Liver (tissue), 8 donors: ENCODE measurements at regions not wholly inside any gene's neighbourhood (a gene's known extent, or its start where the extent isn't known, plus 50 kb on each side); places are given as distances from the start of the nearest gene placed in this dataset.

Experiments used
- DNase-seq: peaks from one replicate; pipeline ENCODE4 v3.0.0-alpha.2; 2017; ENCODE audit warnings: low spot score
- H3K27ac ChIP-seq, 2 donors: one replicate each; pipeline ENCODE4 v1.7.0; 2013; ENCODE audit warnings: inconsistent platforms in 2 of 2, low read length in 2 of 2, control low read depth in 1 of 2, low read depth in 1 of 2, mild to moderate bottlenecking in 1 of 2
- H3K27me3 ChIP-seq, 4 donors: one replicate each; pipeline versions ENCODE4 v1.6.1 to v1.7.0; 2013; ENCODE audit warnings: low read length in 3 of 4, inconsistent platforms in 1 of 4, mild to moderate bottlenecking in 1 of 4, moderate library complexity in 1 of 4; ENCODE audit not compliant: control insufficient read depth in 4 of 4, insufficient read depth in 4 of 4
- H3K36me3 ChIP-seq, 4 donors: one replicate each; pipeline versions ENCODE4 v1.6.1 to v1.7.0; 2013; ENCODE audit warnings: low read length in 3 of 4, mild to moderate bottlenecking in 3 of 4, low read depth in 1 of 4, moderate library complexity in 1 of 4; ENCODE audit not compliant: control insufficient read depth in 4 of 4, insufficient read depth in 3 of 4
- H3K4me1 ChIP-seq, 4 donors: one replicate each; pipeline versions ENCODE4 v1.6.1 to v1.7.0; 2013; ENCODE audit warnings: low read length in 3 of 4, mild to moderate bottlenecking in 3 of 4, moderate library complexity in 1 of 4; ENCODE audit not compliant: control insufficient read depth in 4 of 4, insufficient read depth in 4 of 4
- H3K4me3 ChIP-seq, 3 donors: one replicate each; pipeline versions ENCODE4 v1.6.1 to v1.7.0; 2013; ENCODE audit warnings: low read length in 3 of 3, control low read depth in 1 of 3, low read depth in 1 of 3, mild to moderate bottlenecking in 1 of 3
- H3K9ac ChIP-seq, 2 donors: one replicate each; pipeline ENCODE4 v1.7.0; 2013; ENCODE audit warnings: low read length in 2 of 2, mild to moderate bottlenecking in 2 of 2, moderate library complexity in 2 of 2, control low read depth in 1 of 2, low read depth in 1 of 2
- H3K9me3 ChIP-seq, 4 donors: one replicate each; pipeline versions ENCODE4 v1.6.1 to v1.7.0; 2013; ENCODE audit warnings: low read length in 3 of 4; ENCODE audit not compliant: control insufficient read depth in 4 of 4
- CTCF ChIP-seq: fragments of 150-350 bp; IDR thresholded peaks from 2 replicates; pipeline ENCODE4 v1.5.1; 2017; ENCODE audit warnings: improper control_type of control experiment, low read depth, low read length; ENCODE audit not compliant: missing input control
- FOXA2 ChIP-seq: IDR thresholded peaks from 2 replicates; pipeline ENCODE4 v1.6.1; 2016; ENCODE audit warnings: antibody characterized with exemption
- GABPA ChIP-seq, 2 donors: IDR thresholded peaks in 1 of 2; conservative IDR thresholded peaks in 1 of 2; 2 replicates each; pipeline ENCODE4 v1.6.1; 2016; ENCODE audit warnings: antibody characterized with exemption in 2 of 2, mild to moderate bottlenecking in 1 of 2, moderate library complexity in 1 of 2
- HNF4A ChIP-seq, 2 donors: conservative IDR thresholded peaks; 2 replicates each; pipeline ENCODE4 v1.6.1; 2016; ENCODE audit warnings: antibody characterized with exemption in 2 of 2, mild to moderate bottlenecking in 2 of 2
- HNF4G ChIP-seq: IDR thresholded peaks from 2 replicates; pipeline ENCODE4 v1.6.1; 2016; ENCODE audit warnings: antibody characterized with exemption
- NR2F2 ChIP-seq: IDR thresholded peaks from 2 replicates; pipeline ENCODE4 v1.6.1; 2016; ENCODE audit warnings: antibody characterized with exemption
- RAD21 ChIP-seq, 2 donors: IDR thresholded peaks; 2 replicates each; pipeline ENCODE4 v1.6.1; 2016; ENCODE audit warnings: antibody characterized with exemption in 2 of 2, mild to moderate bottlenecking in 2 of 2
- REST ChIP-seq: IDR thresholded peaks from 2 replicates; pipeline ENCODE4 v1.6.1; 2016; ENCODE audit warnings: antibody characterized with exemption, mild to moderate bottlenecking
- RXRA ChIP-seq, 2 donors: IDR thresholded peaks; 2 replicates each; pipeline ENCODE4 v1.6.1; 2017 to 2018; ENCODE audit warnings: antibody characterized with exemption in 2 of 2, mild to moderate bottlenecking in 1 of 2
- TAF1 ChIP-seq: conservative IDR thresholded peaks from 2 replicates; pipeline ENCODE4 v1.6.1; 2016; ENCODE audit warnings: antibody characterized with exemption, mild to moderate bottlenecking
- WGBS: extraction: QIAGEN DNeasy Blood & Tissue Kit; methylation state at CpG from one replicate; pipeline ENCODE4 v1.1.7; 2013; 5-methylcytosine and 5-hydroxymethylcytosine counted together
- TF ChIP-seq, protein P1 (sequence below): IDR thresholded peaks from 2 replicates; pipeline ENCODE4 v1.6.1; 2016; ENCODE audit warnings: antibody characterized with exemption
- TF ChIP-seq, protein P2 (sequence below): IDR thresholded peaks from 2 replicates; pipeline ENCODE4 v1.6.1; 2016; ENCODE audit warnings: antibody characterized with exemption
- donor health status: healthy.
- donor health status: healthy.
- donor health status: healthy.
- donor health status: healthy.
- donor health status: healthy.

- Histone ChIP-seq H3K4me3 (no peak overlapping the region), H3K9me3 (no peaks in the 10 kb centered on the region), H3K27ac (no peak overlapping the region), H3K4me1 (no peaks in the 10 kb centered on the region), H3K36me3 (no peaks in the 10 kb centered on the region), H3K27me3 (no peaks in the 10 kb centered on the region), H3K9ac (no peak overlapping the region)
- 56% methylated on average over 1 of the region's 1 CpG for WGBS
- TF ChIP-seq FOXA2 (no peak), GABPA (IDR thresholded peaks at IDR 0.05 in 1 of 2, conservative IDR thresholded peaks at IDR 0.05 in 1 of 2) (no peak), HNF4A (conservative IDR thresholded peaks at IDR 0.05) (no peak), TAF1 (no peak), HNF4G (no peak), CTCF (no peak), REST (no peak), RXRA (IDR thresholded peaks at IDR 0.05) (no peak)
- TF ChIP-seq, protein P1, sequence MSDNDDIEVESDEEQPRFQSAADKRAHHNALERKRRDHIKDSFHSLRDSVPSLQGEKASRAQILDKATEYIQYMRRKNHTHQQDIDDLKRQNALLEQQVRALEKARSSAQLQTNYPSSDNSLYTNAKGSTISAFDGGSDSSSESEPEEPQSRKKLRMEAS: no peak
- DNase-seq: no peak
Measured at GRCh38 chr3:6524479-6524878, 336.4 kb upstream of the GRM7 start.

DNA sequence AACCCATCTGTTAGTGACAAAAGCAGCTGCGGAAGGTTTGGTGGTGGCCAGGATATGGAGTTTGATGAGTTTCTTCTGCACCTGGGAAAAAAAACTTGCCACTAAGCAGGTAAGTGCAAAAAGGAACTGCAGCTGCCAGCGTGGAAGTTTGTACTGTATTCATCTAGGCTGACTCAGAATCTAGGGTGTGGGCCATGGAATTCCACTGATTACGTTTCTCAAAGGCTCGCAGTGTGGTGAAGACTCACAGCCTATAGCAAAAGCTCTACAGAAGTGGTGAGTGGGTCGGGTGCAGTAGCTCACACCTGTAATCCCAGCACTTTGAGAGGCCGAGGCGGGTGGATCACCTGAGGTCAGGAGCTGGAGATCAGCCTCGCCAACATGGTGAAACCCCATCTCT, 334.6 kb upstream of the GRM7 start:
- Histone ChIP-seq H3K9me3 (no peaks in the 10 kb centered on the region), H3K9ac (no peak overlapping the region), H3K27ac (no peak overlapping the region), H3K36me3 (no peaks in the 10 kb centered on the region), H3K27me3 (no peaks in the 10 kb centered on the region), H3K4me3 (no peak overlapping the region), H3K4me1 (no peaks in the 10 kb centered on the region)
- TF ChIP-seq, protein P2, sequence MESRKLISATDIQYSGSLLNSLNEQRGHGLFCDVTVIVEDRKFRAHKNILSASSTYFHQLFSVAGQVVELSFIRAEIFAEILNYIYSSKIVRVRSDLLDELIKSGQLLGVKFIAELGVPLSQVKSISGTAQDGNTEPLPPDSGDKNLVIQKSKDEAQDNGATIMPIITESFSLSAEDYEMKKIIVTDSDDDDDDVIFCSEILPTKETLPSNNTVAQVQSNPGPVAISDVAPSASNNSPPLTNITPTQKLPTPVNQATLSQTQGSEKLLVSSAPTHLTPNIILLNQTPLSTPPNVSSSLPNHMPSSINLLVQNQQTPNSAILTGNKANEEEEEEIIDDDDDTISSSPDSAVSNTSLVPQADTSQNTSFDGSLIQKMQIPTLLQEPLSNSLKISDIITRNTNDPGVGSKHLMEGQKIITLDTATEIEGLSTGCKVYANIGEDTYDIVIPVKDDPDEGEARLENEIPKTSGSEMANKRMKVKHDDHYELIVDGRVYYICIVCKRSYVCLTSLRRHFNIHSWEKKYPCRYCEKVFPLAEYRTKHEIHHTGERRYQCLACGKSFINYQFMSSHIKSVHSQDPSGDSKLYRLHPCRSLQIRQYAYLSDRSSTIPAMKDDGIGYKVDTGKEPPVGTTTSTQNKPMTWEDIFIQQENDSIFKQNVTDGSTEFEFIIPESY: no peak
- no peak for TF ChIP-seq HNF4A (conservative IDR thresholded peaks at IDR 0.05)
- no peak for TF ChIP-seq TAF1
- no peak for TF ChIP-seq CTCF
- TF ChIP-seq HNF4G: no peak
- no peak for TF ChIP-seq NR2F2
- no peak for TF ChIP-seq FOXA2
- TF ChIP-seq RAD21 (IDR thresholded peaks at IDR 0.05): no peak
- no peak for DNase-seq
- 76% methylated on average over 8 of the region's 8 CpGs for WGBS
